PC-3 (cell line): ENCODE measurements at regions not wholly inside any gene's neighbourhood (a gene's known extent, or its start where the extent isn't known, plus 50 kb on each side); places are given as distances from the start of the nearest gene placed in this dataset.

Experiments used
- ATAC-seq: fragments of 200-7000 bp; cut with Tn5 transposase; 2 replicates; pipeline ENCODE4 v1.9.1; 2020; ENCODE audit warnings: mild to moderate bottlenecking, moderate library complexity
- BruUV-seq: library from RNA; stranded (reverse); fragments of 400-500 nt; replicated peaks from 2 replicates; lab custom pipeline; 2021; lab: Mats Ljungman, UMichigan
- CTCF ChIA-PET: fragments of 300-600 bp; sonication (Branson Sonifier 250); formaldehyde crosslinking; loops from one replicate; lab custom pipeline; 2022; ENCODE audit warnings: antibody characterized with exemption; lab: Charles Lee
- POLR2A ChIA-PET: fragments of 300-600 bp; sonication (Branson Sonifier 250); formaldehyde crosslinking; loops from one replicate; lab custom pipeline; 2022; ENCODE audit warnings: antibody characterized with exemption; ENCODE audit not compliant: unreplicated experiment; lab: Charles Lee
- DNase-seq: peaks from one replicate; pipeline ENCODE4 v3.0.0-alpha.2; 2015
- H2AFZ ChIP-seq: fragments of 300-600 bp; sonication (generic); 2 replicates; pipeline ENCODE4 v1.6.0; 2016; ENCODE audit warnings: antibody characterized with exemption, low read length
- H3F3A ChIP-seq: fragments of 300-600 bp; sonication (generic); one replicate; pipeline ENCODE4 v1.6.0; 2017; ENCODE audit warnings: antibody characterized with exemption, low read length, control low read depth, mild to moderate bottlenecking; ENCODE audit not compliant: unreplicated experiment
- H3K27ac ChIP-seq: fragments of 300-600 bp; sonication (generic); 2 replicates; pipeline ENCODE4 v1.5.1; 2016; ENCODE audit warnings: mild to moderate bottlenecking, low read length
- H3K27me3 ChIP-seq: fragments of 300-600 bp; sonication (generic); 2 replicates; pipeline ENCODE4 v1.6.1; 2016; ENCODE audit warnings: low read length, mixed read lengths
- H3K36me3 ChIP-seq: fragments of 300-600 bp; sonication (generic); 2 replicates; pipeline ENCODE4 v1.6.1; 2016; ENCODE audit warnings: low read depth, mixed run types, low read length, mixed read lengths
- H3K4me1 ChIP-seq: fragments of 300-600 bp; sonication (generic); 2 replicates; pipeline ENCODE4 v1.5.1; 2016; ENCODE audit warnings: low read length; ENCODE audit not compliant: insufficient read depth
- H3K4me2 ChIP-seq: fragments of 300-600 bp; sonication (generic); 2 replicates; pipeline ENCODE4 v1.6.0; 2016; ENCODE audit warnings: low read length
- H3K4me3 ChIP-seq: fragments of 300-600 bp; sonication (generic); 2 replicates; pipeline ENCODE4 v1.5.1; 2016; ENCODE audit warnings: mild to moderate bottlenecking, low read length, mixed read lengths
- H3K79me2 ChIP-seq: fragments of 300-600 bp; sonication (generic); 2 replicates; pipeline ENCODE4 v1.6.1; 2017; ENCODE audit warnings: low read length, mixed read lengths
- H3K9ac ChIP-seq: fragments of 300-600 bp; sonication (generic); 2 replicates; pipeline ENCODE4 v1.6.0; 2016; ENCODE audit warnings: mild to moderate bottlenecking, low read length
- H3K9me2 ChIP-seq: fragments of 300-600 bp; sonication (generic); replicated peaks from 2 replicates; pipeline ENCODE4 v1.6.1; 2016; ENCODE audit warnings: mixed run types, low read length, mixed read lengths
- H3K9me3 ChIP-seq: fragments of 300-600 bp; sonication (generic); 2 replicates; pipeline ENCODE4 v1.6.1; 2016; ENCODE audit warnings: low read length, mixed read lengths
- H4K20me1 ChIP-seq: fragments of 300-600 bp; sonication (generic); 2 replicates; pipeline ENCODE4 v1.6.1; 2016; ENCODE audit warnings: low read length, mixed read lengths
- EZH2 ChIP-seq: fragments of 300-600 bp; sonication (generic); IDR thresholded peaks from one replicate; pipeline ENCODE4 v1.6.1; 2017; ENCODE audit warnings: antibody characterized with exemption, mild to moderate bottlenecking, low read length; ENCODE audit not compliant: unreplicated experiment
- EZH2phosphoT487 ChIP-seq: fragments of 300-600 bp; sonication (generic); IDR thresholded peaks from 2 replicates; pipeline ENCODE4 v1.6.1; 2018; ENCODE audit warnings: mild to moderate bottlenecking, antibody characterized with exemption, low read length, borderline replicate concordance
- intact Hi-C: fragments of 100-400 bp; cut with micrococcal nuclease; formaldehyde crosslinking; loops from 2 replicates; pipeline ENCODE4 v1.9.0; 2023
- TF ChIP-seq, protein P1 (sequence below): fragments of 300-600 bp; sonication (generic); conservative IDR thresholded peaks from 2 replicates; pipeline ENCODE4 v1.5.1; 2017; ENCODE audit warnings: antibody characterized with exemption, low read depth, mild to moderate bottlenecking, low read length

DNA sequence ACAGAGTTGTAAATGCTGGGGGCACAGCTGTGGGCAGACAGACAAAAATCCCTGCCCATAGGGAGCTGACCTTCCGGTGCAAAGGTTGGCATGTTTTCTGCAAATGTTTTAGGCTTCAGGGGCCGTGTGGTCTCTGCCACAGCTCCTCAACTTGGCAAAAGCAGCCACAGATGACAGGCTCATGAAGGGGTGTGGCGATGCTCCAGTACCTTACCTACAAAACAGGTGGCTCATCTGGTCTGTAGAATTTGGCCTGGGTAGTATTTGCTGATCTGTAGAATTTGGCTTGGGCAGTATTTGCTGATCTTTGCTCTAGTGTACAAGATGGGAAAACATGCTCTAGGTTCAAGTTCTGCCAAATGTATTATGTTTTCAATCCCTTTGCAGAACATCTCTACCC, 283.9 kb downstream of the GADD45G start:
- H3K9me3 ChIP-seq = no peaks in the 10 kb centered on the region
- no peaks in the 10 kb centered on the region for H3F3A ChIP-seq
- no peak overlapping the region for H3K4me2 ChIP-seq
- ATAC-seq (no peak), DNase-seq (no peak)
- no peaks in the 10 kb centered on the region for H3K9me2 ChIP-seq
- no peak overlapping the region for H3K4me3 ChIP-seq
- H3K27ac ChIP-seq = no peak overlapping the region
- intact Hi-C loops = no loop called here
- H3K9ac ChIP-seq = no peak overlapping the region
- H4K20me1 ChIP-seq = no peaks in the 10 kb centered on the region
- H2AFZ ChIP-seq = no peak overlapping the region
- POLR2A ChIA-PET = no interaction called here
- no peaks in the 10 kb centered on the region for H3K4me1 ChIP-seq
- H3K79me2 ChIP-seq = no peaks in the 10 kb centered on the region
- BruUV-seq = no TSS peak
- TF ChIP-seq, protein P1, sequence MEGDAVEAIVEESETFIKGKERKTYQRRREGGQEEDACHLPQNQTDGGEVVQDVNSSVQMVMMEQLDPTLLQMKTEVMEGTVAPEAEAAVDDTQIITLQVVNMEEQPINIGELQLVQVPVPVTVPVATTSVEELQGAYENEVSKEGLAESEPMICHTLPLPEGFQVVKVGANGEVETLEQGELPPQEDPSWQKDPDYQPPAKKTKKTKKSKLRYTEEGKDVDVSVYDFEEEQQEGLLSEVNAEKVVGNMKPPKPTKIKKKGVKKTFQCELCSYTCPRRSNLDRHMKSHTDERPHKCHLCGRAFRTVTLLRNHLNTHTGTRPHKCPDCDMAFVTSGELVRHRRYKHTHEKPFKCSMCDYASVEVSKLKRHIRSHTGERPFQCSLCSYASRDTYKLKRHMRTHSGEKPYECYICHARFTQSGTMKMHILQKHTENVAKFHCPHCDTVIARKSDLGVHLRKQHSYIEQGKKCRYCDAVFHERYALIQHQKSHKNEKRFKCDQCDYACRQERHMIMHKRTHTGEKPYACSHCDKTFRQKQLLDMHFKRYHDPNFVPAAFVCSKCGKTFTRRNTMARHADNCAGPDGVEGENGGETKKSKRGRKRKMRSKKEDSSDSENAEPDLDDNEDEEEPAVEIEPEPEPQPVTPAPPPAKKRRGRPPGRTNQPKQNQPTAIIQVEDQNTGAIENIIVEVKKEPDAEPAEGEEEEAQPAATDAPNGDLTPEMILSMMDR = no peak
- TF ChIP-seq EZH2 (no peak), EZH2phosphoT487 (no peak)
- H3K27me3 ChIP-seq = no peaks in the 10 kb centered on the region
- no peaks in the 10 kb centered on the region for H3K36me3 ChIP-seq
- CTCF ChIA-PET = no interaction called here

DNA sequence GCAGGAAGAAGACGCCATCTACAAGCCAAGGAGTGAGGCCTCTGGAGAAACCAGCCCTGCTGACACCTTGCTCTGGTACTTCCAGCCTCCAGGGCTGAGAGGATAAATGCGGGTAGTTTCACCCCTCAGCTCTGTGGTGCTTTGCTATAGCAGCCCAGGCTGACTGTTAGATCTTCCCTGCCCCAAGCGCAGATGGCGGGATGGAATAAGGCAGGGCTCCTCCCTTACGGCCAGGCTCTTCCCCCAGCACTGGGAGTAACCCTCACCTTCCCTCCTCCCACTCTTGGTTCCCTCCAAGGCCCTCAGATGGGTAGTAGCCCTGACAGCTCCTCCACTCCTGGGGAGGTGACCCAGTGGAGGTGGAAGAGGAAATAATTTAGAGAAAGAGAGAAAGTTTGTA, 285.1 kb downstream of the GADD45G start:
- intact Hi-C loops = no loop called here
- H3K9ac ChIP-seq = no peak overlapping the region
- H3K9me2 ChIP-seq = no peaks in the 10 kb centered on the region
- no peak for ATAC-seq
- H3K9me3 ChIP-seq = no peaks in the 10 kb centered on the region
- H3K27me3 ChIP-seq = no peaks in the 10 kb centered on the region
- H3K79me2 ChIP-seq = no peaks in the 10 kb centered on the region
- ChIA-PET CTCF (no interaction called here), POLR2A (no interaction called here)
- H4K20me1 ChIP-seq = no peaks in the 10 kb centered on the region
- H3K36me3 ChIP-seq = no peaks in the 10 kb centered on the region
- H3K4me2 ChIP-seq = no peak overlapping the region
- H3K4me1 ChIP-seq = no peaks in the 10 kb centered on the region
- H2AFZ ChIP-seq = no peak overlapping the region
- no peak for TF ChIP-seq EZH2phosphoT487
- no peak for TF ChIP-seq EZH2
- TF ChIP-seq, protein P1 = no peak
- no peak overlapping the region for H3K27ac ChIP-seq
- no TSS peak for BruUV-seq
- no peak for DNase-seq
- H3K4me3 ChIP-seq = no peak overlapping the region
- H3F3A ChIP-seq = no peaks in the 10 kb centered on the region

DNA sequence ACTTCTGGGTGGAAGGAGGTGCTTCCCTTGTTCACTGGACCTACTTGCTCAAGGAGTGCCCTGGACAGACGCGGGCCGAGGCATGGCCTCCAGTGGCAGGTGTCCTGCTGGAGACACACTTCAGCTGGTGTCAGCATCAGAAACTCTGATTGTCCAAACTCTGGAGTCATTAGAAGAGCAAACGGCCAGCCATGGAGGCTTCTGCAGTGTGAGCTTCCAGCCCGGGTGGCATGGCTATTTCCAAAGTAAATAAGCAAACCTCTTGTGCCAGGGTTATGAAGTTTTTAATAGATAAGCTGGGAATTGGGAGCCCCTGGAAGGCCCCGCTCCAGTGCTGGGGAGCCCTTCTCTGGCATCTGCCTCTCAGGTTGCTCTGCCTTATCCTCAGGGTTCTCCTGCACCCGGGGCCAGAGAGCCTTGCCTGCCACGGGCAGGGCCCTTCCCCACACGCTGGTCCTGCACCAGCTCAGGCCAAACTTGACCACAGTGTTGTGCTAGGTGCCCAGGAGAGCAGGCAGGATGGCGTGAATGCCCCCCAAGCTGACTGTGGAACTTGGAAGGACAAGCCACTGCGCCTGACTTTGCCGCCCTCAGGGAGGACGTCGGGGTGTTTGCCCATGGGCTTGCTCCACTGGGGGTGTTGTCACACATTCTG, 285.6 kb downstream of the GADD45G start:
- Histone ChIP-seq H2AFZ (no peak overlapping the region), H3K79me2 (no peaks in the 10 kb centered on the region), H3K4me2 (no peak overlapping the region), H3K9me3 (no peaks in the 10 kb centered on the region), H3K4me1 (no peaks in the 10 kb centered on the region), H3F3A (no peaks in the 10 kb centered on the region), H3K9me2 (no peaks in the 10 kb centered on the region), H3K27me3 (no peaks in the 10 kb centered on the region), H3K9ac (no peak overlapping the region), H4K20me1 (no peaks in the 10 kb centered on the region), H3K27ac (no peak overlapping the region), H3K4me3 (no peak overlapping the region), H3K36me3 (no peaks in the 10 kb centered on the region)
- no peak for TF ChIP-seq EZH2
- TF ChIP-seq, protein P1 = no peak
- no peak for TF ChIP-seq EZH2phosphoT487
- ATAC-seq (no peak), DNase-seq (no peak)
- ChIA-PET POLR2A (no interaction called here), CTCF (no interaction called here)
- intact Hi-C loops = no loop called here
- no TSS peak for BruUV-seq
